GM18498 (cell line): ENCODE measurements at regions not wholly inside any gene's neighbourhood (a gene's known extent, or its start where the extent isn't known, plus 50 kb on each side); places are given as distances from the start of the nearest gene placed in this dataset.

ENCODE experiments used
- ATAC-seq: cut with Tn5 transposase; IDR thresholded peaks from one replicate; pipeline ENCODE4 v1.9.1; 2021; ENCODE audit warnings: mild to moderate bottlenecking, moderate library complexity; ENCODE audit not compliant: unreplicated experiment

GRCh38 chr12:74426091-74426490 is 111.5 kb upstream of the ATXN7L3B start:
- no peak for ATAC-seq

- no peak for ATAC-seq
Observed at GRCh38 chr12:74429535-74429934, 108.1 kb upstream of the ATXN7L3B start.

GRCh38 chr12:74431801-74432200 is 105.8 kb upstream of the ATXN7L3B start:
- no peak for ATAC-seq

GRCh38 chr12:74440469-74440868 is 97.2 kb upstream of the ATXN7L3B start:
- ATAC-seq, result no peak

GRCh38 chr12:74441872-74442271 is 95.8 kb upstream of the ATXN7L3B start:
- ATAC-seq, result no peak

GRCh38 chr12:74446466-74446865 is 91.2 kb upstream of the ATXN7L3B start:
- ATAC-seq, result no peak

- ATAC-seq, result no peak
Observed at GRCh38 chr12:74449872-74450271, 87.8 kb upstream of the ATXN7L3B start.

- no peak for ATAC-seq
Observed at GRCh38 chr12:74454109-74454508, 83.5 kb upstream of the ATXN7L3B start.

GRCh38 chr12:74455429-74455828 is 82.2 kb upstream of the ATXN7L3B start:
- ATAC-seq, result no peak

GRCh38 chr12:74456431-74456830 is 81.2 kb upstream of the ATXN7L3B start:
- no peak for ATAC-seq

- ATAC-seq, result no peak
Observed at GRCh38 chr12:74468401-74468800, 69.2 kb upstream of the ATXN7L3B start.

- ATAC-seq, result no peak
Observed at GRCh38 chr12:74476234-74476633, 61.4 kb upstream of the ATXN7L3B start.

GRCh38 chr12:74481078-74481477 is 56.6 kb upstream of the ATXN7L3B start:
- ATAC-seq, result no peak

GRCh38 chr12:74482115-74482514 is 55.5 kb upstream of the ATXN7L3B start:
- no peak for ATAC-seq

GRCh38 chr12:74483057-74483456 is 54.6 kb upstream of the ATXN7L3B start:
- ATAC-seq, result no peak
